Natural killer cell (primary cell): ENCODE measurements at regions not wholly inside any gene's neighbourhood (a gene's known extent, or its start where the extent isn't known, plus 50 kb on each side); places are given as distances from the start of the nearest gene placed in this dataset.

Experiments
- ATAC-seq, 3 donors: fragments of 150-1000 bp in 2 of 3; fragments of 200-7000 bp in 1 of 3; cut with Tn5 transposase; 1 replicate in 1 of 3; 2 replicates in 2 of 3; pipeline ENCODE4 v1.10.0; 2021; ENCODE audit warnings: mild to moderate bottlenecking in 2 of 3, moderate library complexity in 2 of 3
- DNase-seq, 2 donors: peaks; one replicate each; pipeline versions ENCODE4 v3.0.0 to v3.0.0-alpha.2; 2013 to 2021; ENCODE audit warnings: mixed read lengths in 1 of 2
- H3K27ac ChIP-seq: one replicate; pipeline ENCODE4 v1.5.1; 2013; ENCODE audit warnings: mild to moderate bottlenecking, low read length
- H3K27me3 ChIP-seq: one replicate; pipeline ENCODE4 v1.6.1; 2013; ENCODE audit warnings: low read length; ENCODE audit not compliant: control insufficient read depth, insufficient read depth
- H3K36me3 ChIP-seq: one replicate; pipeline ENCODE4 v1.6.1; 2013; ENCODE audit warnings: low read length; ENCODE audit not compliant: control insufficient read depth, insufficient read depth
- H3K4me1 ChIP-seq: one replicate; pipeline ENCODE4 v1.6.1; 2013; ENCODE audit warnings: low read length; ENCODE audit not compliant: control insufficient read depth, insufficient read depth
- H3K4me3 ChIP-seq: one replicate; pipeline ENCODE4 v1.5.1; 2013; ENCODE audit warnings: low read length
- H3K9me3 ChIP-seq: one replicate; pipeline ENCODE4 v1.6.1; 2013; ENCODE audit warnings: low read length; ENCODE audit not compliant: control insufficient read depth, insufficient read depth
- H3K27ac Mint-ChIP-seq, 2 donors: one replicate each; pipeline ENCODE4 v1.8.0; 2022; ENCODE audit warnings: mild to moderate bottlenecking in 2 of 2, mixed read lengths in 2 of 2, moderate library complexity in 1 of 2
- H3K27me3 Mint-ChIP-seq, 2 donors: one replicate each; pipeline ENCODE4 v1.8.0; 2022; ENCODE audit warnings: low read depth in 2 of 2, mixed read lengths in 2 of 2
- H3K36me3 Mint-ChIP-seq: one replicate; pipeline ENCODE4 v1.8.0; 2022; ENCODE audit warnings: mixed read lengths
- H3K4me1 Mint-ChIP-seq, 2 donors: one replicate each; pipeline ENCODE4 v1.8.0; 2022; ENCODE audit warnings: mixed read lengths in 2 of 2
- H3K4me3 Mint-ChIP-seq: one replicate; pipeline ENCODE4 v1.8.0; 2022; ENCODE audit warnings: mild to moderate bottlenecking, moderate library complexity, mixed read lengths
- H3K9me3 Mint-ChIP-seq, 2 donors: one replicate each; pipeline ENCODE4 v1.8.0; 2022; ENCODE audit warnings: mixed read lengths in 2 of 2
- CTCF ChIP-seq: fragments of 200-600 bp; IDR thresholded peaks from one replicate; pipeline ENCODE4 v1.8.0; 2022; ENCODE audit warnings: antibody characterized with exemption
- WGBS: methylation state at CpG from one replicate; pipeline ENCODE4 v1.1.7; 2013; ENCODE audit warnings: missing lambda C conversion rate; ENCODE audit not compliant: insufficient coverage; 5-methylcytosine and 5-hydroxymethylcytosine counted together
- intact Hi-C: fragments of 100-400 bp; cut with micrococcal nuclease; formaldehyde crosslinking; loops from one replicate; pipeline ENCODE4 v1.14.2; 2022

GRCh38 chr4:96037705-96038104 is 197.8 kb downstream of the PDHA2 start:
- Mint-ChIP-seq H3K36me3 (no peaks in the 10 kb centered on the region), H3K4me3 (no peak overlapping the region), H3K27ac (no peak overlapping the region), H3K4me1 (no peaks in the 10 kb centered on the region), H3K27me3 (no peaks in the 10 kb centered on the region), H3K9me3 (peaks cover 0 to 7% of the 10 kb centered on the region in 2 donors)
- no peaks in the 10 kb centered on the region for H3K4me1 ChIP-seq
- WGBS: 87% methylated on average over 2 of the region's 2 CpGs
- TF ChIP-seq CTCF: no peak
- no peaks in the 10 kb centered on the region for H3K9me3 ChIP-seq
- no peaks in the 10 kb centered on the region for H3K36me3 ChIP-seq
- no peak overlapping the region for H3K27ac ChIP-seq
- no peak overlapping the region for H3K4me3 ChIP-seq
- DNase-seq (no peak), ATAC-seq (no peak)
- no peaks in the 10 kb centered on the region for H3K27me3 ChIP-seq
- intact Hi-C loops: no loop called here

DNA sequence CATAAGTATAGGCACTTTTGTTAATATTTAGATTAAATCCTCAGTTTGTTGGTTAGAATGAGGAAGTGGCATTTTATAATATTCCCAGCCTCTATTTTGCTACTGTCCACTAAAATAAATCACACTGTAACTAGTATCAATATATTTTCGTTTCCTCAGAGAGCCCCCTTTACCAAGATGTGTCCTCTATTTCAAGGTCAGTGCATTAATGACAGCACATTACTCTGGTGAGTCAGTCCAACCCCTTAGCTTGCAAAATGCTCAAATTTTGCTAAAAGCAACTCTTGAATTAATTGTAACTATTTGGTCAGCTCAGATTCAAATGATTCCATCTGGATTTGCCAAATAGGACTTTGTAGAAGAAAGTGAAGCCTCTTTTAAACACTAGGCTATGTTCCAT is 199.3 kb downstream of the PDHA2 start:
- DNase-seq: no peak
- Mint-ChIP-seq H3K4me1 (no peaks in the 10 kb centered on the region), H3K27ac (no peak overlapping the region), H3K36me3 (no peaks in the 10 kb centered on the region), H3K4me3 (no peak overlapping the region), H3K27me3 (no peaks in the 10 kb centered on the region), H3K9me3 (peaks cover 0 to 6% of the 10 kb centered on the region in 2 donors)
- Histone ChIP-seq H3K9me3 (no peaks in the 10 kb centered on the region), H3K4me3 (no peak overlapping the region), H3K27ac (no peak overlapping the region), H3K4me1 (no peaks in the 10 kb centered on the region), H3K36me3 (no peaks in the 10 kb centered on the region), H3K27me3 (no peaks in the 10 kb centered on the region)
- no peak for ATAC-seq
- TF ChIP-seq CTCF: no peak
- 38% methylated on average over 1 of the region's 1 CpG for WGBS
- intact Hi-C loops: no loop called here

- no peaks in the 10 kb centered on the region for H3K27me3 Mint-ChIP-seq
- Histone ChIP-seq H3K27me3 (no peaks in the 10 kb centered on the region), H3K4me3 (no peak overlapping the region), H3K4me1 (no peaks in the 10 kb centered on the region), H3K27ac (no peak overlapping the region), H3K9me3 (no peaks in the 10 kb centered on the region), H3K36me3 (no peaks in the 10 kb centered on the region)
- 77% methylated on average over 2 of the region's 2 CpGs for WGBS
- no peak overlapping the region for H3K4me3 Mint-ChIP-seq
- intact Hi-C loops: no loop called here
- peaks cover 0 to 6% of the 10 kb centered on the region in 2 donors for H3K9me3 Mint-ChIP-seq
- DNase-seq (no peak), ATAC-seq (no peak)
- H3K36me3 Mint-ChIP-seq: no peaks in the 10 kb centered on the region
- TF ChIP-seq CTCF: no peak
- H3K27ac Mint-ChIP-seq: no peak overlapping the region
- no peaks in the 10 kb centered on the region for H3K4me1 Mint-ChIP-seq
Measured at GRCh38 chr4:96039803-96040436, 200.0 kb downstream of the PDHA2 start.

GRCh38 chr4:96044971-96045370 is 205.1 kb downstream of the PDHA2 start:
- no peaks in the 10 kb centered on the region for H3K36me3 Mint-ChIP-seq
- H3K4me3 Mint-ChIP-seq: no peak overlapping the region
- TF ChIP-seq CTCF: no peak
- intact Hi-C loops: no loop called here
- peaks cover 0 to 6% of the 10 kb centered on the region in 2 donors for H3K9me3 Mint-ChIP-seq
- 92% methylated on average over 3 of the region's 4 CpGs for WGBS
- Histone ChIP-seq H3K9me3 (no peaks in the 10 kb centered on the region), H3K27ac (no peak overlapping the region), H3K4me1 (no peaks in the 10 kb centered on the region), H3K4me3 (no peak overlapping the region), H3K36me3 (no peaks in the 10 kb centered on the region), H3K27me3 (no peaks in the 10 kb centered on the region)
- no peak for ATAC-seq
- no peaks in the 10 kb centered on the region for H3K27me3 Mint-ChIP-seq
- no peak overlapping the region for H3K27ac Mint-ChIP-seq
- no peaks in the 10 kb centered on the region for H3K4me1 Mint-ChIP-seq
- DNase-seq: no peak
